H1 (cell line): ENCODE measurements at regions not wholly inside any gene's neighbourhood (a gene's known extent, or its start where the extent isn't known, plus 50 kb on each side); places are given as distances from the start of the nearest gene placed in this dataset.
"Not testable (repeated sequence)": the region's sequence is repeated elsewhere in the genome, so short reads cannot be mapped to it uniquely, and the experiment has no call there.

Experiments
- CTCF ChIA-PET: fragments of 300-600 bp; sonication (Branson Sonifier 250); formaldehyde crosslinking; loops from one replicate; lab custom pipeline; 2021; ENCODE audit not compliant: partially characterized antibody; lab: Charles Lee
- POLR2A ChIA-PET: fragments of 300-600 bp; sonication (Branson Sonifier 250); formaldehyde crosslinking; loops from one replicate; lab custom pipeline; 2021; ENCODE audit warnings: inconsistent platforms; ENCODE audit not compliant: partially characterized antibody; lab: Charles Lee
- DNase-seq, 2 experiments: peaks; one replicate each; pipeline versions ENCODE4 v3.0.0 to v3.0.0-alpha.2; 2010 to 2022; ENCODE audit warnings: low spot score in 2 of 2, low read depth in 1 of 2, mixed read lengths in 1 of 2
- FAIRE-seq: peaks from 2 replicates; lab custom pipeline; 2011; peaks lifted over from hg19 to GRCh38; lab: Jason Lieb, UNC
- H2AFZ ChIP-seq: 2 replicates; pipeline ENCODE4 v1.8.1; 2012; ENCODE audit warnings: low read length, inconsistent platforms
- H2AK5ac ChIP-seq: 2 replicates; pipeline ENCODE4 v1.6.1; 2013; ENCODE audit warnings: low read depth, low read length
- H2BK120ac ChIP-seq: replicated peaks from 2 replicates; pipeline ENCODE3; 2013; ENCODE audit warnings: low read depth, low read length, inconsistent platforms
- H2BK12ac ChIP-seq: 2 replicates; pipeline ENCODE4 v1.6.1; 2013; ENCODE audit warnings: low read depth, low read length
- H2BK15ac ChIP-seq: 2 replicates; pipeline ENCODE4 v1.6.1; 2013; ENCODE audit warnings: low read length
- H2BK20ac ChIP-seq: 2 replicates; pipeline ENCODE4 v1.6.1; 2013; ENCODE audit warnings: low read length
- H2BK5ac ChIP-seq: 2 replicates; pipeline ENCODE4 v1.6.1; 2013; ENCODE audit warnings: low read depth, low read length
- H3K14ac ChIP-seq: 2 replicates; pipeline ENCODE4 v1.6.1; 2013; ENCODE audit warnings: inconsistent platforms; ENCODE audit not compliant: insufficient read length
- H3K18ac ChIP-seq: 2 replicates; pipeline ENCODE4 v1.6.1; 2013; ENCODE audit warnings: low read length; ENCODE audit errors: extremely low read depth
- H3K23ac ChIP-seq: 2 replicates; pipeline ENCODE4 v1.6.1; 2013; ENCODE audit warnings: inconsistent platforms; ENCODE audit not compliant: insufficient read length
- H3K23me2 ChIP-seq: 2 replicates; pipeline ENCODE4 v1.6.1; 2013; ENCODE audit warnings: low read depth, low read length
- H3K27ac ChIP-seq: 2 replicates; pipeline ENCODE4 v1.6.1; 2011; ENCODE audit warnings: low read depth, low read length, inconsistent platforms
- H3K27me3 ChIP-seq, 4 experiments: replicated peaks in 1 of 4; 1 replicate in 1 of 4; 2 replicates in 3 of 4; pipeline versions ENCODE4 v1.6.1 to v1.8.1; 2011 to 2013; ENCODE audit warnings: low read length in 3 of 4, mild to moderate bottlenecking in 3 of 4, inconsistent platforms in 2 of 4, mixed read lengths in 2 of 4, moderate library complexity in 1 of 4; ENCODE audit not compliant: control insufficient read depth in 3 of 4, insufficient read depth in 3 of 4; ENCODE audit errors: extremely low read depth in 1 of 4
- H3K36me3 ChIP-seq, 4 experiments: 2 replicates each; pipeline versions ENCODE4 v1.6.1 to v1.8.1; 2011 to 2013; ENCODE audit warnings: mild to moderate bottlenecking in 4 of 4, low read length in 3 of 4, moderate library complexity in 2 of 4, control low read depth in 1 of 4, inconsistent platforms in 1 of 4; ENCODE audit not compliant: insufficient read depth in 4 of 4, control insufficient read depth in 2 of 4
- H3K4ac ChIP-seq: replicated peaks from 2 replicates; pipeline ENCODE3; 2013; ENCODE audit warnings: low read length, low read depth, mixed read lengths, inconsistent platforms; ENCODE audit not compliant: insufficient read length
- H3K4me1 ChIP-seq, 4 experiments: replicated peaks in 1 of 4; 1 replicate in 1 of 4; 2 replicates in 3 of 4; pipeline versions ENCODE4 v1.6.1 to v1.8.1; 2011 to 2013; ENCODE audit warnings: low read length in 3 of 4, inconsistent platforms in 2 of 4, mixed read lengths in 1 of 4; ENCODE audit not compliant: insufficient read depth in 4 of 4, control insufficient read depth in 3 of 4
- H3K4me2 ChIP-seq, 2 experiments: 2 replicates each; pipeline versions ENCODE4 v1.6.1 to v1.8.1; 2011 to 2013; ENCODE audit warnings: low read depth in 2 of 2, low read length in 2 of 2, control low read depth in 1 of 2, inconsistent platforms in 1 of 2, mild to moderate bottlenecking in 1 of 2; ENCODE audit not compliant: insufficient read depth in 1 of 2
- H3K4me3 ChIP-seq, 4 experiments: fragments of 200-600, 300-600 bp in 1 of 4; sonication (generic), shearing (Covaris generic), sonication (Bioruptor Twin) in 1 of 4; 2 replicates each; pipeline versions ENCODE4 v1.5.1 to v1.8.1; 2011 to 2016; ENCODE audit warnings: low read length in 4 of 4, low read depth in 3 of 4, control low read depth in 2 of 4, inconsistent platforms in 2 of 4, mild to moderate bottlenecking in 2 of 4, mixed read lengths in 1 of 4, moderate library complexity in 1 of 4; ENCODE audit not compliant: insufficient read depth in 2 of 4; ENCODE audit errors: extremely low read depth in 1 of 4
- H3K56ac ChIP-seq: replicated peaks from 2 replicates; pipeline ENCODE3; 2013; ENCODE audit warnings: low read depth, mild to moderate bottlenecking, mixed read lengths, low read length, inconsistent platforms; ENCODE audit not compliant: insufficient read length
- H3K79me1 ChIP-seq: 2 replicates; pipeline ENCODE4 v1.6.1; 2013; ENCODE audit warnings: low read depth, low read length, control low read depth
- H3K79me2 ChIP-seq, 2 experiments: 2 replicates each; pipeline versions ENCODE4 v1.6.1 to v1.8.1; 2012 to 2013; ENCODE audit warnings: low read length in 2 of 2, mild to moderate bottlenecking in 2 of 2, inconsistent platforms in 1 of 2; ENCODE audit not compliant: insufficient read depth in 2 of 2, control insufficient read depth in 1 of 2
- H3K9ac ChIP-seq, 4 experiments: replicated peaks in 1 of 4; 1 replicate in 1 of 4; 2 replicates in 3 of 4; pipeline versions ENCODE4 v1.6.1 to v1.8.1; 2011 to 2013; ENCODE audit warnings: low read depth in 3 of 4, low read length in 3 of 4, control low read depth in 2 of 4, mild to moderate bottlenecking in 2 of 4, moderate library complexity in 2 of 4, inconsistent platforms in 1 of 4; ENCODE audit errors: extremely low read depth in 1 of 4
- H3K9me3 ChIP-seq, 2 experiments: 2 replicates each; pipeline versions ENCODE4 v1.6.1 to v1.8.1; 2012 to 2013; ENCODE audit warnings: mild to moderate bottlenecking in 2 of 2, moderate library complexity in 2 of 2, control low read depth in 1 of 2, inconsistent platforms in 1 of 2, low read depth in 1 of 2, low read length in 1 of 2, mixed read lengths in 1 of 2; ENCODE audit not compliant: insufficient read depth in 2 of 2
- H4K20me1 ChIP-seq, 2 experiments: replicated peaks in 1 of 2; 2 replicates each; pipeline versions ENCODE3 to v1.8.1; 2011 to 2013; ENCODE audit warnings: inconsistent platforms in 2 of 2, low read length in 2 of 2, mild to moderate bottlenecking in 1 of 2; ENCODE audit not compliant: insufficient read depth in 2 of 2, control insufficient read depth in 1 of 2
- H4K5ac ChIP-seq: 2 replicates; pipeline ENCODE4 v1.6.1; 2013; ENCODE audit warnings: low read length, low read depth, mixed read lengths, inconsistent platforms; ENCODE audit not compliant: insufficient read length
- H4K8ac ChIP-seq: 2 replicates; pipeline ENCODE4 v1.8.0; 2013; ENCODE audit warnings: mild to moderate bottlenecking, moderate library complexity, low read length, inconsistent platforms; ENCODE audit not compliant: insufficient read depth; ENCODE audit errors: extremely low read depth
- H4K91ac ChIP-seq: replicated peaks from 2 replicates; pipeline ENCODE3; 2013; ENCODE audit warnings: low read length, mixed read lengths, inconsistent platforms; ENCODE audit not compliant: insufficient read length
- CBX5 ChIP-seq: fragments of 300-800, 300-1000 bp; sonication (generic); IDR thresholded peaks from 2 replicates; pipeline ENCODE4 v1.7.1; 2016; ENCODE audit warnings: antibody characterized with exemption, low read length, low read depth
- GTF2F1 ChIP-seq: IDR thresholded peaks from 2 replicates; pipeline ENCODE4 v1.6.1; 2012; ENCODE audit warnings: low read depth, low read length, improper control_type of control experiment, borderline replicate concordance
- WGBS, 2 experiments: shearing (Covaris generic) in 1 of 2; methylation state at CpG; one replicate each; pipeline versions ENCODE4 v1.1.6 to v1.1.7; 2013 to 2015; ENCODE audit warnings: low lambda C conversion rate in 2 of 2, mixed read lengths in 2 of 2, inconsistent platforms in 1 of 2, low coverage in 1 of 2, missing lambda C conversion rate in 1 of 2; ENCODE audit not compliant: insufficient replicate concordance in 2 of 2, insufficient coverage in 1 of 2, insufficient read length in 1 of 2; ENCODE audit errors: extremely low coverage in 1 of 2, missing lambda C conversion rate in 1 of 2; 5-methylcytosine and 5-hydroxymethylcytosine counted together

- TF ChIP-seq CBX5 = no peak
- no peak for TF ChIP-seq GTF2F1
- TF ChIP-seq, all 59 proteins: peak for 8
Observed at GRCh38 chr4:3880615-3881120, 114.5 kb downstream of the ADRA2C start (continued).

GRCh38 chr4:3882316-3882885, 116.2 kb downstream of the ADRA2C start:
- CTCF ChIA-PET = interaction anchor here (2.2 to 5.3 kb wide), 6 partner anchors 12 to 367 kb away, joined by 5 to 69 read pairs (median 24); partner anchors contain the start of gene ADRA2C
- POLR2A ChIA-PET = not testable (repeated sequence)

More at GRCh38 chr4:3882316-3882885, 116.2 kb downstream of the ADRA2C start:
- H2BK5ac ChIP-seq, H4K91ac ChIP-seq, H2AK5ac ChIP-seq, H3K9ac ChIP-seq, H4K20me1 ChIP-seq, H3K79me2 ChIP-seq, H3K14ac ChIP-seq, H3K79me1 ChIP-seq, H2BK15ac ChIP-seq, H3K4me2 ChIP-seq, H3K23me2 ChIP-seq, H3K9me3 ChIP-seq, H3K4ac ChIP-seq, H3K23ac ChIP-seq, H3K18ac ChIP-seq, H2BK20ac ChIP-seq, FAIRE-seq, H3K4me3 ChIP-seq, H2BK12ac ChIP-seq, H4K5ac ChIP-seq, H2AFZ ChIP-seq, H4K8ac ChIP-seq, DNase-seq, H3K56ac ChIP-seq, H3K27ac ChIP-seq, H2BK120ac ChIP-seq, H3K36me3 ChIP-seq: not testable (repeated sequence)
- Histone ChIP-seq H3K27me3 (peaks cover 0 to 11% (median 9%) of the 10 kb centered on the region in 4 experiments; a peak in 6 of 7 replicates), H3K4me1 (peaks cover 0 to 10% (median 6%) of the 10 kb centered on the region in 4 experiments; a peak in 6 of 7 replicates)
- WGBS, 2 experiments = 90% methylated on average over 12 of the region's 12 CpGs; no CpG with 5 or more reads in 1 of the 2 experiments
